Fibroblast of upper back skin (primary cell): ENCODE measurements at regions not wholly inside any gene's neighbourhood (a gene's known extent, or its start where the extent isn't known, plus 50 kb on each side); places are given as distances from the start of the nearest gene placed in this dataset.
A peak's percentile ranks its signal among the peaks of the same experiment; 100 is the strongest.
"Not testable (repeated sequence)": the region's sequence is repeated elsewhere in the genome, so short reads cannot be mapped to it uniquely, and the experiment has no call there.

Experiments
- DNase-seq: peaks from one replicate; pipeline ENCODE4 v3.0.0-alpha.2; 2013

DNA sequence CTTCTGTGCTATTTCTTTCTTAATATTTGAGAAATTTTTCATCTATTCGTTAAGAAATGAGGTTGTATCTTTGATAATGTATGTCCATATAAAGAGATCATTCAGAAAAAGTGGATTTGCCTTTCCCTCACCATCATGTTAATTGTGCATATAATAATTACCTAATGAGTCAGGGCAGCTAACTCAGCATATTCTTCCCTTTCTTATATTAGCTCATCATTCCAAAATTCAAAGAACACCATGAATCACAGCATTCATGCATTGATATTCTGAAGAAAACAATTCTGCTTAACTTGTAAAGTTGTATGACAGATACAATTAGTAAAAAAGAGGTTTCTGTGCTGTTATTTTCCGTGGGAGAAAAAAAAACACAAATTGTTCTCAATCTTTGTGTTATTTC, 630.6 kb downstream of the TLE1 start:
- DNase-seq, result no peak

GRCh38 chr9:81053298-81054025, 635.9 kb downstream of the TLE1 start:
- peak; percentile 21 for DNase-seq

DNA sequence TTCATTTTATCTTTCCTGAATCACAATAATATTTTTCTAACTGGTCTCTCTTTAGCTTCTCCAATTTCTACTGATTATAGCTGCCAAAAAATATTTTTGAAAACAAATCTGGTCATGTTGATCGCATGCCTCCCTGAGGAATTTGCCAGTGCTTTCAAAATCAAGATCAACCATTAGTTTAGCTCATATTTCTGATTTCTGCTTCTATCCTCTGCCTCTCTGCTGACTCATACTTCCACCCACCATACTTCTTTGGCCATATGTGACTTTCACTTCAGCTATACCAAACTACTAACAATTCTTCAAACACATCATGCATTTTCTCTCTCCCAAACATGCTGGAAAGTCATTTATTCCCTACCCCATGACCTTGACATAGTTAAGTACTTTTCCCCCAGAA, 636.5 kb downstream of the TLE1 start:
- DNase-seq, result peak; percentile 48

GRCh38 chr9:81047280-81047679, 642.1 kb downstream of the TLE1 start:
- DNase-seq, result no peak

DNA sequence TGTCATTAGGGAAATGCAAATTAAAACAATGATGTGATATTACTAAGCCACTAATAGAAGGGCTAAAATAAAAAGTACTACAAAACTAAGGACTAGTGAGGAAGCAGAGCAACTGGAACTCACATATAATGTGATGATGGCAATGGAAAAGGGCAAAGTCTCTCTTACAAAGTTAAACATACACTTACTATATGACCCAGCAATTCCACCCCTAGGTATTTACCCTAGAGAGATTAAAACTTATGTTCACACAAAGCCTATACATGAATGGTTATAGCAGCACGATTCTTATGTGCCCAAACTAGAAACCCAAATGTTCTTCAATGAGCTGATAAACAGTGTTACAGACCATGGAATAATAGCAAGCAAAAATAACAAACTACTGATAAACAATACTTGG, 643.7 kb downstream of the TLE1 start:
- DNase-seq, result no peak

GRCh38 chr9:81037889-81038288, 651.5 kb downstream of the TLE1 start:
- DNase-seq, result no peak

- DNase-seq, result no peak
These were observed 653.7 kb downstream of the TLE1 start for GRCh38 chr9:81035601-81036000.

GRCh38 chr9:81035171-81035570, 654.2 kb downstream of the TLE1 start:
- peak; percentile 64 for DNase-seq

GRCh38 chr9:81032831-81033230, 656.5 kb downstream of the TLE1 start:
- no peak for DNase-seq

DNA sequence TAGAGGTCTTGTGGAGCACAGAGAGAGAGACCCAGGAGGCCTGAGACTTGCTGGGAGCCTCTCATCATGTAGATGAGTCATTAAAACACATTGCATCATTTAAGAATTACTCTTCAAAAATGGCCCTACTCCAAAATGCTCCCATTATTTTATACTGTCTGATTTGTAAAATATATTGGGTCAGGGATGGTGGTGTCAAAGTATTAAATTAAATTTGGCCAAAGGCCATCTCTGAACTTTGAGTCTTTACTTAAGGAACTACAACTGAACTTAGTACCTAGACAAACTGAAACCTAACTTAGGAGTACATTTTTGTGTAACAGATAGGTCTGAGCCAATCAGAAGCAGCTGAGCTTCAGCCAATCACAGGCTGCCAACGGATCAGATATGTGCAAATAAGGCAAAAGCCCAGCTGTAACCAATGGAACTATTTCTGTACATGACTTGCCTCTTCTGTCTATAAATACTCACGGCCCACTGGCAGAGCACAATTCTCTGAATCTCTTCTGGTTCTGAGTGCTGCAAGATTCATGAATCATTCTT, 657.2 kb downstream of the TLE1 start:
- DNase-seq, result peak; percentile 91

DNA sequence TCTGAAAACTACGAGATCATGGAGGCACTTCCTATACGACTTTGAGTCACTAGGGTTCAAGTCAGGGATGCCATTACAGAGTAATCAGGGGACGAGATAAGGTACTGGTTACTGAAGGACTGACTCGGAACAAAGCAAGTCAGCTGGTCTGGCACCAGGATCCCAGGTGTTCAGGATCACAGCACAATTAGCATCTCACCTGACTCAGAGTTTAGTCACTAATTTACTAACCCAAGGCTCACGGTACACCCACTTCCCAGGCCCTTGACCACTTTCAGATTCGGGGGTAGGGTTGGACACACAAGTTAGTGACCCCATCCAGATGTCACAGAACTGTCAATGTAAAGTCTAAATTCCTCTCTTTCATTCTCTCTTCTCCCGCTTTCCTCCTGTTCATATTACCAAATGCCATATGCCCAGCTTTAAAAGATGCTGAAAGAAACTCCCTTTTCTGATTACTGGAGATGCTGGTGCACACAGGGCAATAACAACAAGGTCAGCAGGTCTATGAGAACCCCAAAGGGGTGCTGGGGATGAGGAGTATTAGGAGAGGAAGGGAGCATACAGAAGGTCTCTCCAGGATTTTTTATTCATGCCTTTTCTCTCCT, 657.8 kb downstream of the TLE1 start:
- no peak for DNase-seq

GRCh38 chr9:81030027-81030426, 659.3 kb downstream of the TLE1 start:
- no peak for DNase-seq

- peak; percentile 96 for DNase-seq
These were observed 660.8 kb downstream of the TLE1 start for GRCh38 chr9:81028504-81028903.

DNA sequence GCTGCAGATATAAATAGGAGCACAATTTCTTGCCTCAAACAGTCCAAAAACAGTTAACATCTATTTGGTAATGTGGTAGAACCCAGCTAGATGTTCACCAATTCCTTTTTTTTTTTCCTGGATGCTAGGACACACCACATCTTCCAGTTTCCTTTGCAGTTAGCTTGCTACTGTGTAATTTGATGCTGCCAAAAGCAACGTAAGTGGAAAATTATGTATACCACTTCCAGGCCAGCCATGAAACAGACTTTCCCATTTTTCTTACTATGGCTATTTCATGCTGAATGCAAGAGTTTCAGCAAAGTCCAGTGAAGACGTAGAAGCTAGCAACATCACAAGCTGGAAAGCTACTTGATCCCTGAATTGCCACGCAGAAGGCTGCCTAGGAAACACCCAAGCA, 667.2 kb downstream of the TLE1 start:
- peak; percentile 66 for DNase-seq

- DNase-seq, result not testable (repeated sequence)
These were observed 674.4 kb downstream of the TLE1 start for GRCh38 chr9:81014945-81015344.

- DNase-seq, result not testable (repeated sequence)
These were observed 676.2 kb downstream of the TLE1 start for GRCh38 chr9:81013191-81013590.

DNA sequence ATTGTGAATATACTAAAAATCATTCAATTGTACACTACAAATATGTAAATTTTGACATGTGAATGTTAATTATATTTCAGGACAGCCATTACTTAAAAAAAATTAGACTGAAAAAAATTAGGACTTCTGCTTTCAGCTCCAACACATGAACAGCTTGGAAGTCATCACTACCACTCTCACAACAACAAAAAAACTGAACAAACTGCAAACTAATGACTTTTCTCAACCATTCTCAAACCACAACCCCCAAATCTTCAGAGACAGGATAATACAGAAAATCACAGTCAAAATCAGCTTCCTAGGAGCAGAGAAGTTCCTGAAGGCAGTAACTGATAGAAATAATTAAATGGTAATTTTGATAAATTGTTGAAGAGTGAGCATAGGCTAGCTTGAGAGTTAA, 686.4 kb downstream of the TLE1 start:
- DNase-seq, result no peak

- DNase-seq, result peak; percentile 16
These were observed 687.1 kb downstream of the TLE1 start for GRCh38 chr9:81002242-81002641.

DNA sequence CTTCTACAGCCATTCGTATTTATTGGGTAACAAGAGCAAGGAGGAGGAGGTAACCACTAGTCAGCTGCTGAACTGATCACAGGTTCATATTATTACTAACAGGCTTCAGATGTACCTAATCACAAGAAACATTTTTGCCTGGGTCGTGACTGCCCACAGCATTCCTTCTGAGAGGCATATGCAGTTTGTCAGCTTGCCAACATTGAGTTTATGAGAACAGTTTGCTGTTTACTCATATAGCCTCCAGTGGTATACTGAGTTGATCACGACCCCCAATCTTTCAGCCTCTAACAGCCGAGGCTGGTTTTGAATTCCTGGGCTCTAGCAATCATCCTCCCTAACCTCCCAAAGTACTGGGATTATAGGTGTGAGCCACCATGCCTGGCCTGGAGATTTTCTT, 693.6 kb downstream of the TLE1 start:
- DNase-seq, result peak; percentile 63

- DNase-seq, result peak; percentile 30
These were observed 694.5 kb downstream of the TLE1 start for GRCh38 chr9:80994892-80995291.

- not testable (repeated sequence) for DNase-seq
These were observed 703.8 kb downstream of the TLE1 start for GRCh38 chr9:80985595-80985994.

DNA sequence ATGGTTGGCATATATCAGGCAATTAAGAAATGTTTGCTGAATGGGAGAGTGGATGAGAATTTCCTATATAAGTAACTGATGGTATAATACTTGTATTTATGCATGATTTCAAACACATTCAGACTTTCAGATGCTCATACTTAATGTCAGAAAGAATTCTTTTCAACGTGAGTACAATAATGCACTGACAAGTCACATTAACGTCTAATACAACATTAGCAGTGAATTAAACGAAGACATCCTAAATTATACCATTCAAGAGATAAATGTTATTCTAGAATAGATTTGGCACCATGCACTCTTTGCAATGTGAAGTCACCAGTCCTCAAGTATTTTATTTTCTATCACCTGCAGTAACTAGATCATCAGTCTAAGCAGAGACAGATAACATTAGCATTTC, 712.9 kb downstream of the TLE1 start:
- DNase-seq, result no peak

- DNase-seq, result not testable (repeated sequence)
These were observed 719.0 kb downstream of the TLE1 start for GRCh38 chr9:80970377-80970776.

DNA sequence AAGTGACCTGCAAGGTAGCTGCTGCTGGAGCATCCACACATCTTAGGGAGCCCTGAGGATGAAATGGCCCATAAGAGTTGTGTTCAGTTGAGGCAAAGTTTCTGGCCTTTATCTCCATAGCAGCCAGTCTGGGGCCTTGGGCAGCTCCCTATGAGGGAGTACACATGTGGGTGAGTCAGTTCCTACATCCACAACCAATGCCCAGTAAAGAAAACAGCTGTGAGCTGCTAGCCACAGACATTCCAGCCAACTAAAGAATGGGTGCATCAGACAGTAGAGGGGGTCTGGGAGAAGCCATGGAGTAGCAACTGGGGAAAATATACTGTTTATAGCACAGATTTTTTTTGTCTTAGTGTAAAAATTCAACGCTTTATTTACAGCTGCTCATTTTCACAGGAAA, 720.7 kb downstream of the TLE1 start:
- peak; percentile 80 for DNase-seq

DNA sequence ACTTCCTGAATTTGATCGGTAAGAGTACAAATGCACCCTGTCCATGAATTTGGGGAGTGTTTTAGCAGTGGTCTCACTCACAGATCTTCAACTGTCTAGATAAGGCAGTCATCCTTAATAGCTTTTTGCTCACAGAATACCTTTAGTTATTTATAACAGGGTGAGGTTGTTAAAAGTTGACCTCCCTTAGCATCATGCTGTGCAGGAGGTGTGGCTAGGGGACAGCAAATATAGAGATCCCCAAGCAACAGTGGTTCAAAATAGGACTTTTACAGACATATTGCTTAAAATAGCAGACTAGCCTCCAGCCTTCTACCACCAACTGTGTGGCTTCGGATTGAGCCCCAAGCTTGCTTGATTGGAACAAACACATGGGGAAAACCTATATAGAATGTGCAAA, 724.4 kb downstream of the TLE1 start:
- DNase-seq, result no peak
